ENCODE measurements at regions not wholly inside any gene's neighbourhood (a gene's known extent, or its start where the extent isn't known, plus 50 kb on each side); places are given as distances from the start of the nearest gene placed in this dataset.
"Not testable (repeated sequence)": the region's sequence is repeated elsewhere in the genome, so short reads cannot be mapped to it uniquely, and the experiment has no call there.

GRCh38 chr2:67294218-67294617, 102.9 kb upstream of the ETAA1 start:
- no peak for DNase-seq (ENCODE audit: low read depth)

- no peak for DNase-seq (ENCODE audit: low read depth)
Observed at GRCh38 chr2:67295406-67295805, 101.7 kb upstream of the ETAA1 start.

DNA sequence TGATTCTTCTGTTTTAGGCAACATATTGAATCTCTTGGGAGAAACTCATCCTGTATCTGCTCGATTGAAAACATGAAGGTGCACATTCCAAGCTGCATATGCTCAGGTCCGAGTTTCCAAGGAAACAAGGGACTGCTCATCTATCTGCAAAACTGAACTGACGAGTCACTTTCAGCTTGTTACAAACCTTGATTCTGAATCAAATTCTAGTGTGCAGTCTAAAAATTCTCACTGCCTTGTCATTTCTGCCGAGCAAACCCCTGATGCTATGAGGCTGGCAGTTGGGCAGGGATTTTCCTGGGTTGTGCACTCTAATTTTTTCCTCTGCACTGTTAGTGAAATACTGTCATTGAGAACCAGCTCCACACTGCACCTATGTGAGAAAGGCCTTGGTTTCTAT, 101.3 kb upstream of the ETAA1 start:
- DNase-seq (ENCODE audit: low read depth), result no peak

GRCh38 chr2:67304300-67304890, 92.7 kb upstream of the ETAA1 start:
- no peak for DNase-seq (ENCODE audit: low read depth)

DNA sequence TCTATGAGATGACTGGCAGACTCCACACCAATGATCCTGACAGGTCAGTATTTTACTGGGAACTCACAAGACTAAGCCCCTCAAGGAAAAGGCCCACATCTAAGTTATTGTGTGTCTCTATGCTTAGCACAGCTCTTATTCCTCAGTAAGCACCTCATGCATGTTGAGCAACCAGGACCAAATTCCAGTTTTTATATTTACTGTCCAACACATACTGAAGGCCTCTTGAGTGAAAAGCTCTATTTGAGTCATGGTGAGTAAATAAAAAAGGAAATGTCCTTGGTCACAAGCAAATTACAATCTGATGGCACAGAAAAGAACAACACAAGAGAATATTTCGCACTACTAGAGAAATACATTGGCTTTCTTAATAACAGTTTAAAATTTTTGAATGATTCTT, 87.9 kb upstream of the ETAA1 start:
- no peak for DNase-seq (ENCODE audit: low read depth)

DNA sequence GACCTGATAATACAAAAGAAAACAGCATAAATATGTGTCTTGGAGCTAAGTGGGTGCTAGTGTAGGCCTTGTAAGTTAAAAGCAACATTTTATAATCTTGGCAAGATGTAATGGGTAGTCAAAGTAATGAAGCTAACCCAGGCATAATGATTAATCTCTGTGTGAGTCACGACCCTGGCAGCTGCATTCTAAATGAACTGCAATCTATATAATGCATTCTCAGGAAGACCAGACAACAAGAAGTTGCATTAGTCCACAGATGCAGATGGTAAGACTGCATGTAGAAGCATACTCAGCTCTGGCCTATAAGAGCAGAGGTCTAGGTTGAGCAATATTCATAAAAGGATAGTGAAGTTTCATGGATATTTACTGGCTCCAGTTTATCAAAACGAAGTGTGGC, 85.6 kb upstream of the ETAA1 start:
- DNase-seq (ENCODE audit: low read depth), result peak; percentile 88

DNA sequence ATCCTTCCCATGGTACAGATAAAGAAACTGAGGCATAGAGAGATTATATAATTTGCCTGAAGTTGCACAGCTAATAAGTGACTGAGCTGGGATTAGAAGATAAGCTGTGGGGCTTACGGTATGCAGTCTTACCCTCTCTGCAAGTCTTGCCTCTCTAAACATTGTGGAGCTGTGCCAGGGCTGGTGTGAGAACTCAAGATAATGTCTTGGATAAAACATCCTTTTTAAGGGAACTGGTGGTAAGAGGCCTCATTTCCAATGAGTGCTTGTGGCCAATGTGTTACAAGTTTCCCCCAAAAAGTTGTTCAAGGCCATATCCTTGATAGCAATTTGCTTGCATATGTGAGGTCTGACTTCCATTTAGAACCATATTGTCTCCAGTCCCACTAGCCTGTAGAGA, 84.3 kb upstream of the ETAA1 start:
- no peak for DNase-seq (ENCODE audit: low read depth)

- no peak for DNase-seq (ENCODE audit: low read depth)
Observed at GRCh38 chr2:67313536-67313935, 83.6 kb upstream of the ETAA1 start.

DNA sequence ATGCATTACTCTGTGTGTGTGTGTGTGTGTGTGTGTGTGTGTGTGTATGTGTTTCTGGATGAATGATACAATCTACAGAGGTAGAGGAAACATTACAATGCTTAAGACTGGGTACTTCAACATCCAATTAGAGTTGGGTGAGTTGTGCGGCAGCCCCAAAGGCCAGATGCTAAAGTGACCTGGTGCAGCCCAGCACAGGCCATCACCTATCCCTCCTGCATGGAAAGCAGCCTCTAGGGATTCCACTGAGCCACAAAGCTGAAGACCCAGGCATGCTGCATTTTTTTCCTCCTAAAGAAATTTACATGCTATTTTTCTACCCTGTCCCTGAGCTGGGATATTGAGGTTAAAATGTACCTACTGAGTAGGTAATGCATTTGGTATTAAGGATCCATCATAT, 79.1 kb upstream of the ETAA1 start:
- no peak for DNase-seq (ENCODE audit: low read depth)

GRCh38 chr2:67318563-67318962, 78.6 kb upstream of the ETAA1 start:
- no peak for DNase-seq (ENCODE audit: low read depth)

DNA sequence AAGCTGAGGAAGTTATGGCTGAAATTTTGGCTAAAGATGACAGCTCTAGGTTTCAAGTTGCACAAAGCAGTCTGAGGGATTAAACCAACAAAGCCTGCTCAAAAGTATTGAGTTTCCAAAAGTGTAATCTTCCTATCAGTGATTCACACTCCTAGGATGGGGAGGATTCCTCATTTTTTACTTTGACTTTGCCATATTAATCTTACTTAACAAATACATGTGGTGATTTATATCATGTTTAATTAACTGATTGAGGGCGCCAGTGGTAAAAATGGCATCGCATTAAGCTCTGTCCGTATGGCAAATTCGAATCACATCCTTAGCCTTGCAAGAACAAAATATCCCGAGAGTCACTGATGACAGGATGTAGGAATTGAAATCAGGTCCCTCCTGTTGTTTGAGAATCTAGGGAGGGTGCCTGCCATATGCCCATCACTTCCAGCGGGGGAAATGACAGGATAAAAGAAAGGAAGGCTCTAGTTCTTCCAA, 78.1 kb upstream of the ETAA1 start:
- DNase-seq (ENCODE audit: low read depth), result no peak

- no peak for DNase-seq (ENCODE audit: low read depth)
Observed at GRCh38 chr2:67320861-67321587, 76.1 kb upstream of the ETAA1 start.

- DNase-seq (ENCODE audit: low read depth), result no peak
Observed at GRCh38 chr2:67321588-67321903, 75.6 kb upstream of the ETAA1 start.

- DNase-seq (ENCODE audit: low read depth), result no peak
Observed at GRCh38 chr2:67322353-67323001, 74.7 kb upstream of the ETAA1 start.

- DNase-seq (ENCODE audit: low read depth), result no peak
Observed at GRCh38 chr2:67323209-67323991, 73.7 kb upstream of the ETAA1 start.

DNA sequence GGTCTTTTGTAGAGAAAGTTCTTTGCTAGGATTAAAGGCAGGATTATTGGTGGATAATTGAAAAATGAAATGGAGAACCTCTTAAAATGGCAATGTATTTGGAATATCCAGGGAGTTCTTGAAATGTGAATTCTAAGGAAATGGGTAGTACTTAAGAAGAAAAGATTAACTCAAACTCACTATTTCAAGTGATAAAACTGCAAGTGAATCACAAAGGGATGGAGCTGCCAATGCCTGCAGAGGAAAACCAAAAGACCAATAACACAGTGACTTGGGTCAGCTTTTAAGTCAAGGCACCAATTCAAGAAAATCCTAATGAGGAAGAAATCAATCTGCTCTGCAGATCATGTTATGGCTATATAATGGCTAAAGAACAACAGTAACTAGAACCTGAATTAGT, 67.6 kb upstream of the ETAA1 start:
- DNase-seq (ENCODE audit: low read depth), result no peak

- DNase-seq (ENCODE audit: low read depth), result no peak
Observed at GRCh38 chr2:67329951-67330350, 67.2 kb upstream of the ETAA1 start.

GRCh38 chr2:67331419-67332086, 65.6 kb upstream of the ETAA1 start:
- DNase-seq (ENCODE audit: low read depth), result not testable (repeated sequence)

DNA sequence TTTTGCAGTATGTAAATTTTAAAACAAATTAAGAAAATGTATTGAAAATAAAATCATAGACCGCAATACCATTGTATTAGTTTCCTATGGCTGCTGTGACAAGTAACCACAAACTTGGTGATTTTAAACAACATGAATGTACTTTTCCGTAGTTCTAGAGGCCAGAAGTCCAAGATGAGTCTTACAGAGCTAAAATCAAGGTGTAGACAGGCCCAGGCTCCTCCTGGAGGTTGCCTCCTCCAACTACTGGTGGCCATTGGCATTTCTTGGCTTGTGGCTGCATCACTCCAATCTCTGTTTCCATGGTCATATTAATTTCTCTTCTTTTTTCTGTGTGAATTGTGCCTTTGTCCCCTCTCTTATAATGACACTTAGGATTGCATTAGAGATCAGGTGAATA, 59.2 kb upstream of the ETAA1 start:
- DNase-seq (ENCODE audit: low read depth), result no peak

GRCh38 chr2:67338601-67339233, 58.4 kb upstream of the ETAA1 start:
- no peak for DNase-seq (ENCODE audit: low read depth)

GRCh38 chr2:67339234-67339885, 57.8 kb upstream of the ETAA1 start:
- no peak for DNase-seq (ENCODE audit: low read depth)

All from HS-5 (cell line).